ENCODE measurements at regions not wholly inside any gene's neighbourhood (a gene's known extent, or its start where the extent isn't known, plus 50 kb on each side); places are given as distances from the start of the nearest gene placed in this dataset.

DNA sequence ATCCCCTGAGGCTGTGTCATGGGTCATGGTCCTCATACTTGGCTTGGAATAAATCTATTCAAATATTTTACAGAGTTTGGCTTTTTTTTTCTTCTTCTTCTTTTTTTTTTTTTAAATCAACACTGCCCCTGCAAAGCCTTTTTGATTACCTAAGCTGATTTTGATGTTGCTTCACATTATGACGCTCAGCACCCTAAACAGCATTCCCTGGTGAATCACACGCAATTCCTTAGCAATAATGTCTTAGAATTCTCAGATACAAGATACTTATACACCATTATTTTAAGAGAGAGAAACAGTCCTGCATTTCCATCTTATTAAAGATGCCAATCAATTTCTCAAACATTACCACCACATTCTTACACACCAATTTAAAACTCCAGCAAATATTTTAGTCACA, 323.7 kb upstream of the IGFBP3 start:
- no peaks in the 10 kb centered on the region for H3K4me1 ChIP-seq (ENCODE audit: control insufficient read depth in 4 of 4, insufficient read depth in 4 of 4, low read length in 3 of 4)
- WGBS, result 89% methylated on average over 2 of the region's 2 CpGs
- H3K9me3 ChIP-seq (ENCODE audit: control insufficient read depth in 4 of 4, low read length in 3 of 4), result no peaks in the 10 kb centered on the region
- no peak overlapping the region for H3K27ac ChIP-seq (ENCODE audit: low read depth in 1 of 2, low read length in 2 of 2)
- TF ChIP-seq GABPA (IDR thresholded peaks at IDR 0.05 in 1 of 2, conservative IDR thresholded peaks at IDR 0.05 in 1 of 2) (no peak), SP1 (IDR thresholded peaks at IDR 0.05) (no peak), TAF1 (conservative IDR thresholded peaks at IDR 0.05) (no peak), EGR1 (IDR thresholded peaks at IDR 0.05; ENCODE audit: low read depth in 2 of 2) (no peak), FOXA1 (IDR thresholded peaks at IDR 0.05) (no peak), RXRA (IDR thresholded peaks at IDR 0.05) (no peak), HNF4A (conservative IDR thresholded peaks at IDR 0.05) (no peak), RAD21 (IDR thresholded peaks at IDR 0.05) (no peak)
- TF ChIP-seq, protein P1, sequence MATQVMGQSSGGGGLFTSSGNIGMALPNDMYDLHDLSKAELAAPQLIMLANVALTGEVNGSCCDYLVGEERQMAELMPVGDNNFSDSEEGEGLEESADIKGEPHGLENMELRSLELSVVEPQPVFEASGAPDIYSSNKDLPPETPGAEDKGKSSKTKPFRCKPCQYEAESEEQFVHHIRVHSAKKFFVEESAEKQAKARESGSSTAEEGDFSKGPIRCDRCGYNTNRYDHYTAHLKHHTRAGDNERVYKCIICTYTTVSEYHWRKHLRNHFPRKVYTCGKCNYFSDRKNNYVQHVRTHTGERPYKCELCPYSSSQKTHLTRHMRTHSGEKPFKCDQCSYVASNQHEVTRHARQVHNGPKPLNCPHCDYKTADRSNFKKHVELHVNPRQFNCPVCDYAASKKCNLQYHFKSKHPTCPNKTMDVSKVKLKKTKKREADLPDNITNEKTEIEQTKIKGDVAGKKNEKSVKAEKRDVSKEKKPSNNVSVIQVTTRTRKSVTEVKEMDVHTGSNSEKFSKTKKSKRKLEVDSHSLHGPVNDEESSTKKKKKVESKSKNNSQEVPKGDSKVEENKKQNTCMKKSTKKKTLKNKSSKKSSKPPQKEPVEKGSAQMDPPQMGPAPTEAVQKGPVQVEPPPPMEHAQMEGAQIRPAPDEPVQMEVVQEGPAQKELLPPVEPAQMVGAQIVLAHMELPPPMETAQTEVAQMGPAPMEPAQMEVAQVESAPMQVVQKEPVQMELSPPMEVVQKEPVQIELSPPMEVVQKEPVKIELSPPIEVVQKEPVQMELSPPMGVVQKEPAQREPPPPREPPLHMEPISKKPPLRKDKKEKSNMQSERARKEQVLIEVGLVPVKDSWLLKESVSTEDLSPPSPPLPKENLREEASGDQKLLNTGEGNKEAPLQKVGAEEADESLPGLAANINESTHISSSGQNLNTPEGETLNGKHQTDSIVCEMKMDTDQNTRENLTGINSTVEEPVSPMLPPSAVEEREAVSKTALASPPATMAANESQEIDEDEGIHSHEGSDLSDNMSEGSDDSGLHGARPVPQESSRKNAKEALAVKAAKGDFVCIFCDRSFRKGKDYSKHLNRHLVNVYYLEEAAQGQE (IDR thresholded peaks at IDR 0.05), result no peak
- TF ChIP-seq, protein P2, sequence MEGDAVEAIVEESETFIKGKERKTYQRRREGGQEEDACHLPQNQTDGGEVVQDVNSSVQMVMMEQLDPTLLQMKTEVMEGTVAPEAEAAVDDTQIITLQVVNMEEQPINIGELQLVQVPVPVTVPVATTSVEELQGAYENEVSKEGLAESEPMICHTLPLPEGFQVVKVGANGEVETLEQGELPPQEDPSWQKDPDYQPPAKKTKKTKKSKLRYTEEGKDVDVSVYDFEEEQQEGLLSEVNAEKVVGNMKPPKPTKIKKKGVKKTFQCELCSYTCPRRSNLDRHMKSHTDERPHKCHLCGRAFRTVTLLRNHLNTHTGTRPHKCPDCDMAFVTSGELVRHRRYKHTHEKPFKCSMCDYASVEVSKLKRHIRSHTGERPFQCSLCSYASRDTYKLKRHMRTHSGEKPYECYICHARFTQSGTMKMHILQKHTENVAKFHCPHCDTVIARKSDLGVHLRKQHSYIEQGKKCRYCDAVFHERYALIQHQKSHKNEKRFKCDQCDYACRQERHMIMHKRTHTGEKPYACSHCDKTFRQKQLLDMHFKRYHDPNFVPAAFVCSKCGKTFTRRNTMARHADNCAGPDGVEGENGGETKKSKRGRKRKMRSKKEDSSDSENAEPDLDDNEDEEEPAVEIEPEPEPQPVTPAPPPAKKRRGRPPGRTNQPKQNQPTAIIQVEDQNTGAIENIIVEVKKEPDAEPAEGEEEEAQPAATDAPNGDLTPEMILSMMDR (IDR thresholded peaks at IDR 0.05; ENCODE audit: low read depth, low read length, missing input control), result no peak
- TF ChIP-seq, protein P3, sequence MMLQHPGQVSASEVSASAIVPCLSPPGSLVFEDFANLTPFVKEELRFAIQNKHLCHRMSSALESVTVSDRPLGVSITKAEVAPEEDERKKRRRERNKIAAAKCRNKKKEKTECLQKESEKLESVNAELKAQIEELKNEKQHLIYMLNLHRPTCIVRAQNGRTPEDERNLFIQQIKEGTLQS (IDR thresholded peaks at IDR 0.05), result no peak
- TF ChIP-seq, protein P4, sequence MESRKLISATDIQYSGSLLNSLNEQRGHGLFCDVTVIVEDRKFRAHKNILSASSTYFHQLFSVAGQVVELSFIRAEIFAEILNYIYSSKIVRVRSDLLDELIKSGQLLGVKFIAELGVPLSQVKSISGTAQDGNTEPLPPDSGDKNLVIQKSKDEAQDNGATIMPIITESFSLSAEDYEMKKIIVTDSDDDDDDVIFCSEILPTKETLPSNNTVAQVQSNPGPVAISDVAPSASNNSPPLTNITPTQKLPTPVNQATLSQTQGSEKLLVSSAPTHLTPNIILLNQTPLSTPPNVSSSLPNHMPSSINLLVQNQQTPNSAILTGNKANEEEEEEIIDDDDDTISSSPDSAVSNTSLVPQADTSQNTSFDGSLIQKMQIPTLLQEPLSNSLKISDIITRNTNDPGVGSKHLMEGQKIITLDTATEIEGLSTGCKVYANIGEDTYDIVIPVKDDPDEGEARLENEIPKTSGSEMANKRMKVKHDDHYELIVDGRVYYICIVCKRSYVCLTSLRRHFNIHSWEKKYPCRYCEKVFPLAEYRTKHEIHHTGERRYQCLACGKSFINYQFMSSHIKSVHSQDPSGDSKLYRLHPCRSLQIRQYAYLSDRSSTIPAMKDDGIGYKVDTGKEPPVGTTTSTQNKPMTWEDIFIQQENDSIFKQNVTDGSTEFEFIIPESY (IDR thresholded peaks at IDR 0.05), result no peak
- no peak overlapping the region for H3K9ac ChIP-seq (ENCODE audit: low read depth in 1 of 2, low read length in 2 of 2)
- no peak for DNase-seq (ENCODE audit: low spot score)
- H3K36me3 ChIP-seq (ENCODE audit: control insufficient read depth in 4 of 4, insufficient read depth in 3 of 4, low read depth in 1 of 4, low read length in 3 of 4), result no peaks in the 10 kb centered on the region
- no peak overlapping the region for H3K4me3 ChIP-seq (ENCODE audit: low read depth in 1 of 3, low read length in 3 of 3)
- H3K27me3 ChIP-seq (ENCODE audit: control insufficient read depth in 4 of 4, insufficient read depth in 4 of 4, low read length in 3 of 4), result no peaks in the 10 kb centered on the region

DNA sequence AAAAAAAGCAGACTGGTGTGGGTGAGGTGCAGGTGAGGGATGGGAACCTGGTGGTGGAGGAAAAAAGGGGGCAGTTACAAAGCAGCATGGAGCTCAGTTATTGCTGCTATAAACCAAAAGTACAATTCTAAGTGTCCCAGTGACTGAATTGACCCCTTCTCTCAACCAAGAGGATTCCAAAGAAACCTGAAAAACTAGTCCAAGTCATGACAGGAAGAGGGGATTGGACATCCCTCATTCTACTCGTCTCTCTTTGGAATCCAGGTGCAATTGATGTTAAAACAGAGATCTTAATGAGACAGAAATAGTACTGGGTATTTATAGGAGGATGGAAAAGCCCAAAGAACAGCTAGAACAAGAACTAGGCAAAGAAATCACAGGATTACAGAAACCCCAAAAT, 322.3 kb upstream of the IGFBP3 start:
- H3K36me3 ChIP-seq (ENCODE audit: control insufficient read depth in 4 of 4, insufficient read depth in 3 of 4, low read depth in 1 of 4, low read length in 3 of 4), result no peaks in the 10 kb centered on the region
- H3K4me1 ChIP-seq (ENCODE audit: control insufficient read depth in 4 of 4, insufficient read depth in 4 of 4, low read length in 3 of 4), result no peaks in the 10 kb centered on the region
- DNase-seq (ENCODE audit: low spot score), result no peak
- no peak overlapping the region for H3K9ac ChIP-seq (ENCODE audit: low read depth in 1 of 2, low read length in 2 of 2)
- no peaks in the 10 kb centered on the region for H3K9me3 ChIP-seq (ENCODE audit: control insufficient read depth in 4 of 4, low read length in 3 of 4)
- no peak overlapping the region for H3K4me3 ChIP-seq (ENCODE audit: low read depth in 1 of 3, low read length in 3 of 3)
- 55% methylated on average over 1 of the region's 1 CpG for WGBS
- H3K27me3 ChIP-seq (ENCODE audit: control insufficient read depth in 4 of 4, insufficient read depth in 4 of 4, low read length in 3 of 4), result no peaks in the 10 kb centered on the region
- no peak overlapping the region for H3K27ac ChIP-seq (ENCODE audit: low read depth in 1 of 2, low read length in 2 of 2)
- TF ChIP-seq RAD21 (IDR thresholded peaks at IDR 0.05), result no peak
- no peak for TF ChIP-seq JUND (IDR thresholded peaks at IDR 0.05)
- TF ChIP-seq, protein P1 (IDR thresholded peaks at IDR 0.05), result no peak
- no peak for TF ChIP-seq HNF4A (conservative IDR thresholded peaks at IDR 0.05)
- TF ChIP-seq FOXA2 (IDR thresholded peaks at IDR 0.05), result no peak
- TF ChIP-seq NR2F2 (IDR thresholded peaks at IDR 0.05), result no peak
- TF ChIP-seq, protein P5, sequence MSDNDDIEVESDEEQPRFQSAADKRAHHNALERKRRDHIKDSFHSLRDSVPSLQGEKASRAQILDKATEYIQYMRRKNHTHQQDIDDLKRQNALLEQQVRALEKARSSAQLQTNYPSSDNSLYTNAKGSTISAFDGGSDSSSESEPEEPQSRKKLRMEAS (IDR thresholded peaks at IDR 0.05), result no peak
- TF ChIP-seq SP1 (IDR thresholded peaks at IDR 0.05), result no peak
- TF ChIP-seq, protein P2 (IDR thresholded peaks at IDR 0.05; ENCODE audit: low read depth, low read length, missing input control), result no peak
- no peak for TF ChIP-seq GABPA (IDR thresholded peaks at IDR 0.05 in 1 of 2, conservative IDR thresholded peaks at IDR 0.05 in 1 of 2)
- TF ChIP-seq FOXA1 (IDR thresholded peaks at IDR 0.05), result no peak
- no peak for TF ChIP-seq HNF4G (IDR thresholded peaks at IDR 0.05)

All from liver (tissue), 8 donors.